Astrocyte (in vitro differentiated cells and primary cell): ENCODE measurements at regions not wholly inside any gene's neighbourhood (a gene's known extent, or its start where the extent isn't known, plus 50 kb on each side); places are given as distances from the start of the nearest gene placed in this dataset.

Source experiments
- CTCF ChIP-seq: IDR thresholded peaks from 2 replicates; pipeline ENCODE4 v1.5.1; 2011; ENCODE audit warnings: low read depth, mild to moderate bottlenecking, inconsistent platforms, low read length, moderate library complexity; ENCODE audit not compliant: insufficient read depth
- EZH2 ChIP-seq: IDR thresholded peaks from 2 replicates; pipeline ENCODE4 v1.6.1; 2012; ENCODE audit warnings: mild to moderate bottlenecking, low read length, inconsistent platforms; ENCODE audit not compliant: insufficient read depth

DNA sequence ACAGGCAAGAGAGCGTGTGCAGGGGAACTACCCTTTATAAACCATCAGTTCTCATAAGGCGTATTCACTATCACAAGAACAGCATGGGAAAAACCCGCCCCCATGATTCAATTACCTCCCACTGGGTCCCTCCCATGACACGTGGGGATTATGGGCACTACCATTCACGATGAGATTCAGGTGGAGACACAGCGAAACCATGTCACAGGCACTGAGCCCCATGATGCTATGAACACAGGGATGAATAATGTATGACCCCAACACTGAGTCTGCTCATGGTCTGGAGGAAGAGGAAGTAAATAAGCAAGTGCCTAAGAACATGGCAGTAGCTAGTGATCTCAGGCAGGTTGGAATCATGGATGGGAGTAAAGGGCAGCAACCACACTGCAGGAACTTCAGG, 281.0 kb upstream of the ZNF462 start:
- no peak for TF ChIP-seq CTCF
- no peak for TF ChIP-seq EZH2
